H1 (cell line): ENCODE measurements at regions not wholly inside any gene's neighbourhood (a gene's known extent, or its start where the extent isn't known, plus 50 kb on each side); places are given as distances from the start of the nearest gene placed in this dataset.

Experiments
- CHD1 ChIP-seq: IDR thresholded peaks from 2 replicates; pipeline ENCODE4 v1.6.1; 2012; ENCODE audit warnings: low read depth, low read length, improper control_type of control experiment
- GABPA ChIP-seq: IDR thresholded peaks from 2 replicates; pipeline ENCODE4 v1.6.1; 2011; ENCODE audit warnings: mild to moderate bottlenecking, low read length, moderate library complexity, borderline replicate concordance; ENCODE audit not compliant: insufficient read depth
- HDAC6 ChIP-seq: IDR thresholded peaks from one replicate; pipeline ENCODE4 v1.7.1; 2012; ENCODE audit warnings: low read depth, mild to moderate bottlenecking, inconsistent platforms, low read length, moderate library complexity
- POLR2A ChIP-seq, 2 experiments: IDR thresholded peaks; 1 replicate in 1 of 2; 2 replicates in 1 of 2; pipeline ENCODE4 v1.6.1; 2011; ENCODE audit warnings: low read depth in 2 of 2, low read length in 2 of 2, mild to moderate bottlenecking in 2 of 2; ENCODE audit errors: control extremely low read depth in 1 of 2
- RFX5 ChIP-seq: IDR thresholded peaks from 2 replicates; pipeline ENCODE4 v1.6.1; 2011; ENCODE audit warnings: low read depth, low read length, improper control_type of control experiment, borderline replicate concordance

DNA sequence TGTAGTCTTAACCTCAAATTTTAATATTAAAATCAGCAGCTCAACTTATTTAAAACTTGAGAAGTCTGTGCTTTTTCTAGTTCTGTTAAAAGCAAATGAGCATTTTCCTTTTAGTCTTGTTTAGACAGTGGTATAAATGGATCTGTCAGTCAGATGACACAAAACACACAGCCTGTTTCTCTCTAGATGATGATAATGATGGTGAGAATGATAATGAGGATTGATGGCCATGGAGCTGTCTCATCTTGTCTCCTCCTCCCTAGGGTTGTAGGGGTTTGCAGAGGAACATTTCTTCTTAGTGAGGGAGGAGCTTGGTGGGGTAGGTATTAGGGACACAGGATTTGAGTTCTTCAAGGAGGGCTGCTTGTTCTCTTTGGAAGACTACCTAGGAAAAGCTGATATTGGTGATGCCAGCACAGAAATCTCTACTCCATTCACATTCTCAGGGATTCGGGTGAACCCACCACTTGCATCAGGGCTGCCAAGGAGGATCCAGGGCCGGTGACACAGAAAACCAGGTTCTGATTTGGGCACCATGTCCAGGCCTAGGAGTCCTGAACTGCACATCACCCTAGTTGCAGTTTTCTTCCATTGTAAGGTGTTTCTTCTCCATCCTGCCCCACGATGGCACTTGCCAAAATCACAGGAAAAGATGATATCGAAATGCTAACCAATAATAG lies 147.6 kb downstream of the RHOU start:
- TF ChIP-seq HDAC6 (no peak), POLR2A (IDR thresholded peaks at IDR 0.05; ENCODE audit: control extremely low read depth in 1 of 2, low read depth in 2 of 2, low read length in 2 of 2) (no peak), GABPA (no peak), CHD1 (no peak), RFX5 (no peak)
